ENCODE measurements at regions not wholly inside any gene's neighbourhood (a gene's known extent, or its start where the extent isn't known, plus 50 kb on each side); places are given as distances from the start of the nearest gene placed in this dataset.

- H3K4me3 ChIP-seq (ENCODE audit: control insufficient read depth, low read depth, low read length): no peak overlapping the region
- DNase-seq (ENCODE audit: low read depth): no peak
- TF ChIP-seq, protein P1, sequence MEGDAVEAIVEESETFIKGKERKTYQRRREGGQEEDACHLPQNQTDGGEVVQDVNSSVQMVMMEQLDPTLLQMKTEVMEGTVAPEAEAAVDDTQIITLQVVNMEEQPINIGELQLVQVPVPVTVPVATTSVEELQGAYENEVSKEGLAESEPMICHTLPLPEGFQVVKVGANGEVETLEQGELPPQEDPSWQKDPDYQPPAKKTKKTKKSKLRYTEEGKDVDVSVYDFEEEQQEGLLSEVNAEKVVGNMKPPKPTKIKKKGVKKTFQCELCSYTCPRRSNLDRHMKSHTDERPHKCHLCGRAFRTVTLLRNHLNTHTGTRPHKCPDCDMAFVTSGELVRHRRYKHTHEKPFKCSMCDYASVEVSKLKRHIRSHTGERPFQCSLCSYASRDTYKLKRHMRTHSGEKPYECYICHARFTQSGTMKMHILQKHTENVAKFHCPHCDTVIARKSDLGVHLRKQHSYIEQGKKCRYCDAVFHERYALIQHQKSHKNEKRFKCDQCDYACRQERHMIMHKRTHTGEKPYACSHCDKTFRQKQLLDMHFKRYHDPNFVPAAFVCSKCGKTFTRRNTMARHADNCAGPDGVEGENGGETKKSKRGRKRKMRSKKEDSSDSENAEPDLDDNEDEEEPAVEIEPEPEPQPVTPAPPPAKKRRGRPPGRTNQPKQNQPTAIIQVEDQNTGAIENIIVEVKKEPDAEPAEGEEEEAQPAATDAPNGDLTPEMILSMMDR (IDR thresholded peaks at IDR 0.05; ENCODE audit: control insufficient read depth, insufficient read depth, low read depth, low read length, missing control alignments): no peak
These were observed 75.8 kb upstream of the WNT4 start for GRCh38 chr1:22218618-22219250.

- TF ChIP-seq, protein P1 (IDR thresholded peaks at IDR 0.05; ENCODE audit: control insufficient read depth, insufficient read depth, low read depth, low read length, missing control alignments): no peak
- H3K4me3 ChIP-seq (ENCODE audit: control insufficient read depth, low read depth, low read length): no peak overlapping the region
- DNase-seq (ENCODE audit: low read depth): no peak
These were observed 78.4 kb upstream of the WNT4 start for GRCh38 chr1:22221233-22221780.

DNA sequence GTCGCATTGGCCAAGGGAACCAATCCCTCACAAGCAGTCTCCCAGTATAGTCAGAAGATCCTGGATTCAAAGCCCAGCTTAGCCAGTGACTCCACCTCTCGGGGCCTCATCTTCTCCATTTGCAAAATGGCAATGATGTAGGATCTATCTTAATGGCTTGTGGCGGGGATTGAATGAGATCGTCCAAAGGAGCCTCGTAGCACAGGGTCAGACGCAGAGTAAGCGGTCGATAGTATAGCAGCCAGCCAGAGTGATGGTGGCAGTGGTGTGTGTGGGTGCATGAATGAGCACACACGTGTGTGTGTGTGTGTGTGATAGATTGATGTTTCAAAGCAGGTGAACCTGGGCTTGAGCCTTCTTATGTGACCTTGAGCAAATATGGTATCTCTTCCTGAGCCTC is 79.8 kb upstream of the WNT4 start:
- TF ChIP-seq, protein P1 (IDR thresholded peaks at IDR 0.05; ENCODE audit: control insufficient read depth, insufficient read depth, low read depth, low read length, missing control alignments): no peak
- no peak for DNase-seq (ENCODE audit: low read depth)
- no peak overlapping the region for H3K4me3 ChIP-seq (ENCODE audit: control insufficient read depth, low read depth, low read length)

GRCh38 chr1:22223176-22223575 is 80.3 kb upstream of the WNT4 start:
- H3K4me3 ChIP-seq (ENCODE audit: control insufficient read depth, low read depth, low read length): no peak overlapping the region
- TF ChIP-seq, protein P1 (IDR thresholded peaks at IDR 0.05; ENCODE audit: control insufficient read depth, insufficient read depth, low read depth, low read length, missing control alignments): no peak
- no peak for DNase-seq (ENCODE audit: low read depth)

- DNase-seq (ENCODE audit: low read depth): no peak
- TF ChIP-seq, protein P1 (IDR thresholded peaks at IDR 0.05; ENCODE audit: control insufficient read depth, insufficient read depth, low read depth, low read length, missing control alignments): no peak
- no peak overlapping the region for H3K4me3 ChIP-seq (ENCODE audit: control insufficient read depth, low read depth, low read length)
These were observed 81.2 kb upstream of the WNT4 start for GRCh38 chr1:22224091-22224490.

DNA sequence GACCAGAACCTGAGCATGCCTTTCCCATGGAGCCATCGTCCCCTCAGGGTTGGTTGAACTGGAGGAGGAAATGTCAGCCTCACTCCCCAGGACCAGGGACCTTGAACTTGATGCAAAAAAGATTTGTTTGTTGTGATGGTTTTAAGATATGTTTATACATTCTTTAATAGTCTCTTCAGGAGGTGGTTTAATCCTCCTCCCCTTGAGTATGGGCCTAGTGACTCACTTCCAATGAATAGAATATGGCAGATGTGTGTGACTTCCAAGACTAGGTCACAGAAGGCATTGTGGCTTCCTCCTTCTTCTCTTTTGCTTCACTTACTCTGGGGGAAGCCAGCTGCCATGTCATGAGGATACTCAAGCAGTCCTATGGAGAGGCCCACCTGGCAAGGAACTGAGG is 81.7 kb upstream of the WNT4 start:
- no peak for DNase-seq (ENCODE audit: low read depth)
- TF ChIP-seq, protein P1 (IDR thresholded peaks at IDR 0.05; ENCODE audit: control insufficient read depth, insufficient read depth, low read depth, low read length, missing control alignments): no peak
- no peak overlapping the region for H3K4me3 ChIP-seq (ENCODE audit: control insufficient read depth, low read depth, low read length)
